CD4-positive, CD25-positive, alpha-beta regulatory T cell (primary cell): ENCODE measurements at regions not wholly inside any gene's neighbourhood (a gene's known extent, or its start where the extent isn't known, plus 50 kb on each side); places are given as distances from the start of the nearest gene placed in this dataset.

ENCODE experiments used
- ATAC-seq, 2 donors: fragments of 150-1000 bp; cut with Tn5 transposase; one replicate each; pipeline ENCODE4 v1.10.0; 2021; ENCODE audit warnings: low read depth in 2 of 2, moderate number of reproducible peaks in 2 of 2, moderate library complexity in 1 of 2
- DNase-seq, 3 donors: peaks; one replicate each; pipeline versions ENCODE4 v3.0.0 to v3.0.0-alpha.2; 2012 to 2022; ENCODE audit warnings: mixed read lengths in 1 of 3
- H3K27ac ChIP-seq: one replicate; pipeline ENCODE4 v1.7.0; 2013; ENCODE audit warnings: mild to moderate bottlenecking, low read length; ENCODE audit not compliant: insufficient read depth, poor library complexity, severe bottlenecking
- H3K27me3 ChIP-seq: one replicate; pipeline ENCODE4 v1.7.0; 2013; ENCODE audit warnings: low read length; ENCODE audit not compliant: control insufficient read depth, insufficient read depth
- H3K36me3 ChIP-seq: one replicate; pipeline ENCODE4 v1.7.0; 2013; ENCODE audit warnings: mild to moderate bottlenecking, low read length, moderate library complexity; ENCODE audit not compliant: control insufficient read depth, insufficient read depth
- H3K4me1 ChIP-seq: 2 replicates; pipeline ENCODE4 v1.7.0; 2013; ENCODE audit warnings: mild to moderate bottlenecking, low read length; ENCODE audit not compliant: insufficient read depth, control insufficient read depth, poor library complexity, severe bottlenecking
- H3K4me3 ChIP-seq: one replicate; pipeline ENCODE4 v1.7.0; 2013; ENCODE audit warnings: low read depth, mild to moderate bottlenecking, low read length, moderate library complexity
- H3K9me3 ChIP-seq, 2 experiments: 1 replicate in 1 of 2; 2 replicates in 1 of 2; pipeline ENCODE4 v1.7.0; 2013; ENCODE audit warnings: low read length in 2 of 2, mild to moderate bottlenecking in 1 of 2, moderate library complexity in 1 of 2; ENCODE audit not compliant: control insufficient read depth in 2 of 2
- H3K27ac Mint-ChIP-seq, 3 donors: one replicate each; pipeline ENCODE4 v1.8.0; 2020 to 2022; ENCODE audit warnings: mild to moderate bottlenecking in 3 of 3, mixed read lengths in 3 of 3, moderate library complexity in 2 of 3
- H3K27me3 Mint-ChIP-seq: one replicate; pipeline ENCODE4 v1.8.0; 2022; ENCODE audit warnings: mild to moderate bottlenecking, mixed read lengths
- H3K36me3 Mint-ChIP-seq: one replicate; pipeline ENCODE4 v1.8.0; 2020; ENCODE audit warnings: mixed read lengths
- H3K4me1 Mint-ChIP-seq, 4 donors: one replicate each; pipeline ENCODE4 v1.8.0; 2020 to 2022; ENCODE audit warnings: mixed read lengths in 4 of 4, mild to moderate bottlenecking in 1 of 4
- H3K4me3 Mint-ChIP-seq, 4 donors: one replicate each; pipeline ENCODE4 v1.8.0; 2020 to 2022; ENCODE audit warnings: mild to moderate bottlenecking in 4 of 4, mixed read lengths in 4 of 4, moderate library complexity in 3 of 4
- H3K9me3 Mint-ChIP-seq, 7 donors: one replicate each; pipeline ENCODE4 v1.8.0; 2020 to 2022; ENCODE audit warnings: mixed read lengths in 7 of 7, mild to moderate bottlenecking in 3 of 7, moderate library complexity in 2 of 7

- no peak for DNase-seq
- Mint-ChIP-seq H3K27me3 (peaks cover 19% of the 10 kb centered on the region), H3K4me1 (no peaks in the 10 kb centered on the region), H3K36me3 (no peaks in the 10 kb centered on the region), H3K27ac (no peak overlapping the region), H3K4me3 (no peak overlapping the region), H3K9me3 (no peaks in the 10 kb centered on the region)
- Histone ChIP-seq H3K27me3 (peaks cover 3% of the 10 kb centered on the region), H3K9me3 (no peaks in the 10 kb centered on the region), H3K27ac (no peak overlapping the region), H3K4me1 (no peaks in the 10 kb centered on the region), H3K36me3 (no peaks in the 10 kb centered on the region), H3K4me3 (no peak overlapping the region)
- no peak for ATAC-seq
These were observed 214.5 kb downstream of the SNX10 start for GRCh38 chr7:26506196-26506595.

DNA sequence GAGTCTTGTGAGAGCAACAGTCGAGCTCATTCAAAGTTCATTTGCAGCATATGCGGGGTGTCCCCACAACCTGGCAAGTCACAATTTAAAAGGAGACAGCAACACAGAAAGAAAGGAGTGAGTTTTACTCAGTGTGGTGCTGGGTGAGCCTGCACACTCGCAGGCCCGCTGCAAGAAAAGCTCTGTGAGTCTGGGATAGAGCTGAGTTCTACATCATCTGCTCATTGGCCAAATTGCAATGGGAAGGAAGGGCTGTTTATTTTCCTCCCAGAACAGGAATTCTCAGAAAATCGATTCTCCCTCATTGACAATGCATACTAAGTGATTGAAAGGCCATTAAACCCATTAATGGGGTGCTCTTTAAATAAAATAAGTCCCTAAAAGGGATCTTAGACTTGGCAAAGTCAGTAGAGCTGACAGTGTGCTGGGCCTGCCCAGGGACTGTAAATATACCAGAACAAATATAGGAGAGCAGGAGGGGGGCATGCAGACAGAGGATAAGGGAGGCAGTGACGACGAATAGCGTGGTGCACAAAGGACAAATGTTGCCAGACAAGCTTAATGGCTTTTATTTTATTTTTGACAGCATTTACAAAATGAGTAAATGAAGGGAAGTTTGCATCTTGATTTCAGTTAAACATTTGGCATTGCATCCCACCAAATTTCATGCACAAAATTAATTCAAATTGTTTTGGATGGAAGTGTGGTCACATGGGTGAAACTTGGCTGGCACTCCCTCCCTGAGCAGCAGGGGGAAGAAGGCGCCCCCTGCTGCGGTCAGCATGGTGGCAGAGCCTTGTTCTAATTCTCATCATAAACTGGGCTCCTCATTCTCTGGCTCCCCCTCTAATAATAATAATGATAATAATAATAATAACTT lies 215.7 kb downstream of the SNX10 start:
- H3K4me1 ChIP-seq = no peaks in the 10 kb centered on the region
- H3K27ac Mint-ChIP-seq = no peak overlapping the region
- H3K36me3 ChIP-seq = no peaks in the 10 kb centered on the region
- no peak overlapping the region for H3K27ac ChIP-seq
- no peak for DNase-seq
- H3K4me3 Mint-ChIP-seq = no peak overlapping the region
- H3K36me3 Mint-ChIP-seq = no peaks in the 10 kb centered on the region
- H3K27me3 Mint-ChIP-seq = peaks cover 23% of the 10 kb centered on the region
- H3K4me1 Mint-ChIP-seq = no peaks in the 10 kb centered on the region
- ATAC-seq = no peak
- H3K9me3 Mint-ChIP-seq = no peaks in the 10 kb centered on the region
- H3K9me3 ChIP-seq = no peaks in the 10 kb centered on the region
- peaks cover 3% of the 10 kb centered on the region for H3K27me3 ChIP-seq
- H3K4me3 ChIP-seq = no peak overlapping the region

GRCh38 chr7:26508481-26508880 lies 216.8 kb downstream of the SNX10 start:
- Mint-ChIP-seq H3K4me3 (no peak overlapping the region), H3K27ac (no peak overlapping the region), H3K4me1 (no peaks in the 10 kb centered on the region), H3K27me3 (peaks cover 25% of the 10 kb centered on the region), H3K9me3 (no peaks in the 10 kb centered on the region), H3K36me3 (no peaks in the 10 kb centered on the region)
- no peak overlapping the region for H3K4me3 ChIP-seq
- no peaks in the 10 kb centered on the region for H3K9me3 ChIP-seq
- peaks cover 3% of the 10 kb centered on the region for H3K27me3 ChIP-seq
- no peaks in the 10 kb centered on the region for H3K36me3 ChIP-seq
- ATAC-seq (no peak), DNase-seq (no peak)
- H3K27ac ChIP-seq = no peak overlapping the region
- no peaks in the 10 kb centered on the region for H3K4me1 ChIP-seq

DNA sequence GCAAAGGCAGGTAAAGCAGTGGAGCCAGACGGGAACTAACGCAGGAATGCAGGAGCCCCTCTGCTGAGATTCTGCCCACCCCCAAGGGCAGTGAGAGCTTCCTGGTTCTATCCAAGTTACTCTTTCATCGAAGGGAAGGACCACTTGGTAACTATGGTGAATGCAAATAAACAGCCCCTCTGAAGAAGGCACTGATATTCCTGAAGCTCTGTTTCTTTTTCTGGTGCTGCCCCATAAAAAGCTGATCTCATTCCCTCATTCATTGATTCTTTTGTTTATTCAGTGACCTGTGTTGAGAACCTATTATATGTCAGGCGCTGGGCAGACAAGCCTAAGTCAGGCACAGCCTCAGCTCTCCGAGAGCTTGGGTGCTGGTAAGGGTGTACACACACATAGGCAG lies 217.3 kb downstream of the SNX10 start:
- no peak overlapping the region for H3K27ac ChIP-seq
- H3K4me1 ChIP-seq = no peaks in the 10 kb centered on the region
- ATAC-seq (no peak), DNase-seq (no peak)
- no peaks in the 10 kb centered on the region for H3K9me3 ChIP-seq
- Mint-ChIP-seq H3K36me3 (no peaks in the 10 kb centered on the region), H3K27me3 (peaks cover 25% of the 10 kb centered on the region), H3K27ac (no peak overlapping the region), H3K4me3 (no peak overlapping the region), H3K9me3 (no peaks in the 10 kb centered on the region), H3K4me1 (no peaks in the 10 kb centered on the region)
- H3K4me3 ChIP-seq = no peak overlapping the region
- H3K27me3 ChIP-seq = peaks cover 3% of the 10 kb centered on the region
- H3K36me3 ChIP-seq = no peaks in the 10 kb centered on the region

GRCh38 chr7:26510231-26510957 lies 218.7 kb downstream of the SNX10 start:
- H3K27ac Mint-ChIP-seq = no peak overlapping the region
- DNase-seq (no peak), ATAC-seq (no peak)
- H3K27me3 ChIP-seq = peaks cover 3% of the 10 kb centered on the region
- H3K4me3 ChIP-seq = no peak overlapping the region
- no peak overlapping the region for H3K27ac ChIP-seq
- H3K4me3 Mint-ChIP-seq = no peak overlapping the region
- H3K36me3 Mint-ChIP-seq = no peaks in the 10 kb centered on the region
- no peaks in the 10 kb centered on the region for H3K36me3 ChIP-seq
- peaks cover 25% of the 10 kb centered on the region for H3K27me3 Mint-ChIP-seq
- no peaks in the 10 kb centered on the region for H3K9me3 ChIP-seq
- no peaks in the 10 kb centered on the region for H3K4me1 ChIP-seq
- H3K9me3 Mint-ChIP-seq = no peaks in the 10 kb centered on the region
- no peaks in the 10 kb centered on the region for H3K4me1 Mint-ChIP-seq

- H3K4me1 Mint-ChIP-seq = no peaks in the 10 kb centered on the region
- H3K27ac ChIP-seq = no peak overlapping the region
- ATAC-seq = no peak
- H3K36me3 ChIP-seq = no peaks in the 10 kb centered on the region
- H3K4me3 ChIP-seq = no peak overlapping the region
- no peaks in the 10 kb centered on the region for H3K9me3 Mint-ChIP-seq
- no peaks in the 10 kb centered on the region for H3K36me3 Mint-ChIP-seq
- H3K9me3 ChIP-seq = no peaks in the 10 kb centered on the region
- peaks cover 23% of the 10 kb centered on the region for H3K27me3 Mint-ChIP-seq
- DNase-seq = no peak
- H3K27me3 ChIP-seq = no peaks in the 10 kb centered on the region
- H3K4me3 Mint-ChIP-seq = no peak overlapping the region
- no peaks in the 10 kb centered on the region for H3K4me1 ChIP-seq
- no peak overlapping the region for H3K27ac Mint-ChIP-seq
These were observed 220.2 kb downstream of the SNX10 start for GRCh38 chr7:26511866-26512265.

- Histone ChIP-seq H3K4me1 (no peaks in the 10 kb centered on the region), H3K27me3 (no peaks in the 10 kb centered on the region), H3K9me3 (no peaks in the 10 kb centered on the region), H3K4me3 (no peak overlapping the region), H3K27ac (no peak overlapping the region), H3K36me3 (no peaks in the 10 kb centered on the region)
- H3K27ac Mint-ChIP-seq = no peak overlapping the region
- H3K27me3 Mint-ChIP-seq = peaks cover 15% of the 10 kb centered on the region
- no peak for ATAC-seq
- no peaks in the 10 kb centered on the region for H3K4me1 Mint-ChIP-seq
- H3K4me3 Mint-ChIP-seq = no peak overlapping the region
- H3K36me3 Mint-ChIP-seq = no peaks in the 10 kb centered on the region
- H3K9me3 Mint-ChIP-seq = no peaks in the 10 kb centered on the region
- DNase-seq = no peak
These were observed 221.1 kb downstream of the SNX10 start for GRCh38 chr7:26512737-26513136.

DNA sequence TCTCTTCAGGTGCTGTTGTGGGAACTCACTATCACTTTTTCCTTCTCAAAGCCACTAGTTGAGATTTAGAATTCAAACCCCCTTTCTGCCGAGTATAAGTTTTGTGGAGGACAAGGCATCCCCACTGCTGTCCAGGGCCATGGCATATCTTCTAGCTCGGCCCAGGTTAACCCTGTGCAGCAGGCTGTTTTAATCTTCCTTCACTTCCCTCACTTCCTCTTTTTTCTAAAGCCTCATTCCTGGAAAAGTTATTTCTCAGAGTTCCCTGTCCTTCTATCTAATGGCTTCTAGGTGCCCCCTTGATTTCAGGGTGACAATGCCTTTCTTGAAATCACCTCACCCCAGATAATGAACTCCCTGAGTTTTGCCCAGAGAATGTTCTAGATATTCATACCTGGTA lies 222.3 kb downstream of the SNX10 start:
- Mint-ChIP-seq H3K36me3 (no peaks in the 10 kb centered on the region), H3K4me1 (no peaks in the 10 kb centered on the region), H3K9me3 (no peaks in the 10 kb centered on the region), H3K27me3 (peaks cover 15% of the 10 kb centered on the region), H3K4me3 (no peak overlapping the region), H3K27ac (no peak overlapping the region)
- Histone ChIP-seq H3K9me3 (no peaks in the 10 kb centered on the region), H3K27me3 (no peaks in the 10 kb centered on the region), H3K27ac (no peak overlapping the region), H3K36me3 (no peaks in the 10 kb centered on the region), H3K4me3 (no peak overlapping the region), H3K4me1 (no peaks in the 10 kb centered on the region)
- DNase-seq = no peak
- no peak for ATAC-seq
